ENCODE measurements at regions not wholly inside any gene's neighbourhood (a gene's known extent, or its start where the extent isn't known, plus 50 kb on each side); places are given as distances from the start of the nearest gene placed in this dataset.

DNA sequence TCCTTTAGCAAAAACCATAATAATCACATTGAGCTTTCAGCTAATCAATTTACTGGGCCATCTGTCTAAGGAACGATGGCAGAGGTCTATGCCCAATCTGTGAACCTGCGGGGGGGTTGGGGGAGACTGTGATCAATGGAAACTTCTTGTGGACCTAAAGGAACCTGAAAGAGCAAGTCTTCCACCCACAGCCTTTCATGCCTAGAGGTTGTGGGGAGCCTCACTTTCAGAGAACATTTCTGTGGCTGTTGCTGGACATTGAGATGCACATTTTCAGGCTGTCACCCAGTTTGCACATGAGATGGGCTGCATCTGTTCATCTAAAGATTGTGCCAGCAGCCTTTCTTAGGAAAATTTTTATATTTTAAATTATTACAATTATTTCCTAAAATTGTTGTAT is 310.0 kb upstream of the SPTLC3 start:
- H3K9me2 ChIP-seq (replicated peaks; ENCODE audit: low read length), result no peaks in the 10 kb centered on the region
- H3K4me3 ChIP-seq (ENCODE audit: low read length), result no peak overlapping the region
- no peaks in the 10 kb centered on the region for H4K20me1 ChIP-seq (ENCODE audit: low read length)
- H3K36me3 ChIP-seq (ENCODE audit: low read depth, low read length), result no peaks in the 10 kb centered on the region
- H3K27me3 ChIP-seq (ENCODE audit: low read length), result peaks cover 28% of the 10 kb centered on the region
- no peak overlapping the region for H2AFZ ChIP-seq (ENCODE audit: low read length)
- POLR2A ChIA-PET (ENCODE audit: unreplicated experiment), result no interaction called here
- TF ChIP-seq, protein P1, sequence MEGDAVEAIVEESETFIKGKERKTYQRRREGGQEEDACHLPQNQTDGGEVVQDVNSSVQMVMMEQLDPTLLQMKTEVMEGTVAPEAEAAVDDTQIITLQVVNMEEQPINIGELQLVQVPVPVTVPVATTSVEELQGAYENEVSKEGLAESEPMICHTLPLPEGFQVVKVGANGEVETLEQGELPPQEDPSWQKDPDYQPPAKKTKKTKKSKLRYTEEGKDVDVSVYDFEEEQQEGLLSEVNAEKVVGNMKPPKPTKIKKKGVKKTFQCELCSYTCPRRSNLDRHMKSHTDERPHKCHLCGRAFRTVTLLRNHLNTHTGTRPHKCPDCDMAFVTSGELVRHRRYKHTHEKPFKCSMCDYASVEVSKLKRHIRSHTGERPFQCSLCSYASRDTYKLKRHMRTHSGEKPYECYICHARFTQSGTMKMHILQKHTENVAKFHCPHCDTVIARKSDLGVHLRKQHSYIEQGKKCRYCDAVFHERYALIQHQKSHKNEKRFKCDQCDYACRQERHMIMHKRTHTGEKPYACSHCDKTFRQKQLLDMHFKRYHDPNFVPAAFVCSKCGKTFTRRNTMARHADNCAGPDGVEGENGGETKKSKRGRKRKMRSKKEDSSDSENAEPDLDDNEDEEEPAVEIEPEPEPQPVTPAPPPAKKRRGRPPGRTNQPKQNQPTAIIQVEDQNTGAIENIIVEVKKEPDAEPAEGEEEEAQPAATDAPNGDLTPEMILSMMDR (conservative IDR thresholded peaks at IDR 0.05; ENCODE audit: low read depth, low read length), result no peak
- TF ChIP-seq EZH2 (IDR thresholded peaks at IDR 0.05; ENCODE audit: low read length, unreplicated experiment) (no peak), EZH2phosphoT487 (IDR thresholded peaks at IDR 0.05; ENCODE audit: borderline replicate concordance, low read length) (no peak)
- BruUV-seq (replicated peaks), result no TSS peak
- no peaks in the 10 kb centered on the region for H3K4me1 ChIP-seq (ENCODE audit: insufficient read depth, low read length)
- no peak for ATAC-seq
- CTCF ChIA-PET, result no interaction called here
- H3K9ac ChIP-seq (ENCODE audit: low read length), result no peak overlapping the region
- no peaks in the 10 kb centered on the region for H3F3A ChIP-seq (ENCODE audit: low read length, unreplicated experiment)
- H3K79me2 ChIP-seq (ENCODE audit: low read length), result no peaks in the 10 kb centered on the region
- H3K27ac ChIP-seq (ENCODE audit: low read length), result no peak overlapping the region
- no peaks in the 10 kb centered on the region for H3K9me3 ChIP-seq (ENCODE audit: low read length)
- no peak for DNase-seq
- intact Hi-C loops (cut with micrococcal nuclease), result no loop called here
- no peak overlapping the region for H3K4me2 ChIP-seq (ENCODE audit: low read length)

DNA sequence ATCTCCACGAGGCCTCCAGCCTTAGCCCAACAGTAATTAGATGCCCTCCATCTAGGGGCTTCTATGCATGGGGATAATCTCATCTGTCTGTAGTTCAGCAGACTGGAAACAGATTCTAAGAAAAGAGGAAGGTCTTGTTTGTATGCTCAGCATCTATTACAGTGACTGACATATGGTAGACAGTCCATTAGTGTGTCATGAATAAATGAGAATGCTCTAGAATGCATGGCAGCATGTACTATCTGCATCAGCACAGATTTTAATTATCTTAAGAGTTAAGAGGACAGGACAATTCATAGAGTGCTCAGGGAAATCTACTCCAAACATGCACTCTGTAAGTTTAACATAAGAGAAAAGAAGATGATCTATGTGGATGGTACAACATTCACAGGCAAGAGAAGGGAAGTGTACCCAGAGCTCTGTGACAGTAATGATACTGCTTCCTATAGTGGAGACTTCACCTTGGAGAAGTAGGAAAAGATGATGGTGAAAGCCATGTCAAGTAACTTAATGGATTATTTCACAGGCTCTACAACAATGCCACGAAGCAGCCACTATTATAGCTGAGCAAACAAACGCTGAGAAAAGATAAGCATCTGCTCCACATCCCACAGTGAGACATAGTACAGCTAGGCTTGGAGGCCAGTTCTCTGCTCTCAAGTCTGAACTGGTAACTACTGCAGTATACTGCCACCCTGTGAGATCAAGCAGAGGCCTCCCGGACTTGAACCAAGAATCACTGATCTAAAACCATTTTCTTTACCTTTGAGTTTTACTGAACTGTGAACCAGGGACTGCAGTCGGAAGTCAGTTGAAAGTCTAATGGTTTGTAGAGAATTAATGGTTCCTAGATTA is 309.2 kb upstream of the SPTLC3 start:
- no peak overlapping the region for H3K27ac ChIP-seq (ENCODE audit: low read length)
- ATAC-seq (no peak), DNase-seq (no peak)
- H3K79me2 ChIP-seq (ENCODE audit: low read length), result no peaks in the 10 kb centered on the region
- no TSS peak for BruUV-seq (replicated peaks)
- H4K20me1 ChIP-seq (ENCODE audit: low read length), result no peaks in the 10 kb centered on the region
- peaks cover 23% of the 10 kb centered on the region; the same call in 1 of the 2 replicates for H3K27me3 ChIP-seq (ENCODE audit: low read length)
- ChIA-PET POLR2A (ENCODE audit: unreplicated experiment) (no interaction called here), CTCF (no interaction called here)
- no peak overlapping the region for H3K4me2 ChIP-seq (ENCODE audit: low read length)
- H3K9me3 ChIP-seq (ENCODE audit: low read length), result no peaks in the 10 kb centered on the region
- H3F3A ChIP-seq (ENCODE audit: low read length, unreplicated experiment), result no peaks in the 10 kb centered on the region
- H3K9me2 ChIP-seq (replicated peaks; ENCODE audit: low read length), result no peaks in the 10 kb centered on the region
- no peak overlapping the region for H3K4me3 ChIP-seq (ENCODE audit: low read length)
- no peaks in the 10 kb centered on the region for H3K36me3 ChIP-seq (ENCODE audit: low read depth, low read length)
- no peak for TF ChIP-seq EZH2phosphoT487 (IDR thresholded peaks at IDR 0.05; ENCODE audit: borderline replicate concordance, low read length)
- TF ChIP-seq, protein P1 (conservative IDR thresholded peaks at IDR 0.05; ENCODE audit: low read depth, low read length), result no peak
- no peak for TF ChIP-seq EZH2 (IDR thresholded peaks at IDR 0.05; ENCODE audit: low read length, unreplicated experiment)
- H2AFZ ChIP-seq (ENCODE audit: low read length), result no peak overlapping the region
- no peaks in the 10 kb centered on the region for H3K4me1 ChIP-seq (ENCODE audit: insufficient read depth, low read length)
- intact Hi-C loops (cut with micrococcal nuclease), result no loop called here
- no peak overlapping the region for H3K9ac ChIP-seq (ENCODE audit: low read length)

DNA sequence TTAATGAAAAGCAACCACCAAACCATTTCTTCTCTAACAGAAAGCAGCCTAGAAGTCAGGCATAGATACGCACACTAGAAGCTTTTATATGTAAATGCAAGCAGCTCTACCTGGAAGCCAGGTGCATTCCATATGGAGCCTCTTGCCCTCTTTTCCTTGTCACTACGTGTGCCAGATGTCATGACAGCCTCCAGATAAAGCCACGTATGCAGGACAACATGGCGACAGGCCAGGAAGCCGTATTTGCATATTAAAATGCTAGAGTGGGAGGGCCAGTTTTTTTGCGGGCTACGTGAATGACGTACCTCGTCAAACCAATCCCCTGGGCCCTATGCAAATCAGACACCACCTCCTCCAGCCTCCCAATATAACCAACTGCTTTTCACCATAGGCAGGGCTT is 308.1 kb upstream of the SPTLC3 start:
- no peaks in the 10 kb centered on the region for H3K36me3 ChIP-seq (ENCODE audit: low read depth, low read length)
- no peaks in the 10 kb centered on the region for H3K9me2 ChIP-seq (replicated peaks; ENCODE audit: low read length)
- H3F3A ChIP-seq (ENCODE audit: low read length, unreplicated experiment), result no peaks in the 10 kb centered on the region
- H3K9me3 ChIP-seq (ENCODE audit: low read length), result no peaks in the 10 kb centered on the region
- no peaks in the 10 kb centered on the region for H3K79me2 ChIP-seq (ENCODE audit: low read length)
- intact Hi-C loops (cut with micrococcal nuclease), result no loop called here
- no peak overlapping the region for H2AFZ ChIP-seq (ENCODE audit: low read length)
- no peak overlapping the region for H3K27ac ChIP-seq (ENCODE audit: low read length)
- POLR2A ChIA-PET (ENCODE audit: unreplicated experiment), result no interaction called here
- no peaks in the 10 kb centered on the region for H4K20me1 ChIP-seq (ENCODE audit: low read length)
- ATAC-seq (no peak), DNase-seq (no peak)
- H3K27me3 ChIP-seq (ENCODE audit: low read length), result peaks cover 25% of the 10 kb centered on the region
- no peak overlapping the region for H3K4me2 ChIP-seq (ENCODE audit: low read length)
- no peak overlapping the region for H3K4me3 ChIP-seq (ENCODE audit: low read length)
- H3K9ac ChIP-seq (ENCODE audit: low read length), result no peak overlapping the region
- CTCF ChIA-PET, result no interaction called here
- no TSS peak for BruUV-seq (replicated peaks)
- TF ChIP-seq, protein P1 (conservative IDR thresholded peaks at IDR 0.05; ENCODE audit: low read depth, low read length), result no peak
- no peak for TF ChIP-seq EZH2phosphoT487 (IDR thresholded peaks at IDR 0.05; ENCODE audit: borderline replicate concordance, low read length)
- H3K4me1 ChIP-seq (ENCODE audit: insufficient read depth, low read length), result no peaks in the 10 kb centered on the region

Measured in PC-3 (cell line).